Panc1 (cell line): ENCODE measurements at regions not wholly inside any gene's neighbourhood (a gene's known extent, or its start where the extent isn't known, plus 50 kb on each side); places are given as distances from the start of the nearest gene placed in this dataset.

Experiments used
- POLR2AphosphoS5 ChIP-seq: IDR thresholded peaks from 2 replicates; pipeline ENCODE4 v1.6.1; 2012; ENCODE audit warnings: mild to moderate bottlenecking, low read depth, low read length, moderate library complexity
- TF ChIP-seq, protein P1 (sequence below): fragments of 450-650 bp; IDR thresholded peaks from 2 replicates; pipeline ENCODE4 v1.5.1; 2017; ENCODE audit warnings: mild to moderate bottlenecking

DNA sequence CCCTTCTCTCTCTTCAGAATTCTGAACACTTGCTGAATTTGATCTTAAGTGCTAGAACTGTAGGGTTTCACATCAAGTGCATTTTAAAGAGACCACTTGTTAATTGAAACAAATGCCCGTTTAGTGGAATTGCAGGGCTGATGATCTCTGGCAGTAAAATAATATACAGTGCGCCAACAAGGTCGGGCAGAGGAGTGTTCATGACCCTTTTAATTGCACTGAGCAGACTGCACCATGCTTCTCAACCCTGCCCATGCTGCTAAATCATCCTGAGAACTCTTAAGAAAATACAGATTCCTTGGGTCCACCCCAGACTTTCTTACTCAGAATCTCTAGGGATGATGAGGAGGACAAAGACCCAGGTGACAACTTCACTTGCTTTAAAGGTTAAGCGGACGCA lies 73.5 kb downstream of the SC5D start:
- TF ChIP-seq, protein P1, sequence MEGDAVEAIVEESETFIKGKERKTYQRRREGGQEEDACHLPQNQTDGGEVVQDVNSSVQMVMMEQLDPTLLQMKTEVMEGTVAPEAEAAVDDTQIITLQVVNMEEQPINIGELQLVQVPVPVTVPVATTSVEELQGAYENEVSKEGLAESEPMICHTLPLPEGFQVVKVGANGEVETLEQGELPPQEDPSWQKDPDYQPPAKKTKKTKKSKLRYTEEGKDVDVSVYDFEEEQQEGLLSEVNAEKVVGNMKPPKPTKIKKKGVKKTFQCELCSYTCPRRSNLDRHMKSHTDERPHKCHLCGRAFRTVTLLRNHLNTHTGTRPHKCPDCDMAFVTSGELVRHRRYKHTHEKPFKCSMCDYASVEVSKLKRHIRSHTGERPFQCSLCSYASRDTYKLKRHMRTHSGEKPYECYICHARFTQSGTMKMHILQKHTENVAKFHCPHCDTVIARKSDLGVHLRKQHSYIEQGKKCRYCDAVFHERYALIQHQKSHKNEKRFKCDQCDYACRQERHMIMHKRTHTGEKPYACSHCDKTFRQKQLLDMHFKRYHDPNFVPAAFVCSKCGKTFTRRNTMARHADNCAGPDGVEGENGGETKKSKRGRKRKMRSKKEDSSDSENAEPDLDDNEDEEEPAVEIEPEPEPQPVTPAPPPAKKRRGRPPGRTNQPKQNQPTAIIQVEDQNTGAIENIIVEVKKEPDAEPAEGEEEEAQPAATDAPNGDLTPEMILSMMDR, result no peak
- TF ChIP-seq POLR2AphosphoS5, result no peak
